VCaP (cell line): ENCODE measurements at regions not wholly inside any gene's neighbourhood (a gene's known extent, or its start where the extent isn't known, plus 50 kb on each side); places are given as distances from the start of the nearest gene placed in this dataset.

Experiments used
- H3K27ac ChIP-seq: fragments of 450-650 bp; 2 replicates; pipeline ENCODE4 v1.5.1; 2017
- TF ChIP-seq, protein P1 (sequence below): fragments of 450-650 bp; conservative IDR thresholded peaks from 2 replicates; pipeline ENCODE4 v1.5.1; 2017; ENCODE audit warnings: mild to moderate bottlenecking, moderate library complexity

- TF ChIP-seq, protein P1, sequence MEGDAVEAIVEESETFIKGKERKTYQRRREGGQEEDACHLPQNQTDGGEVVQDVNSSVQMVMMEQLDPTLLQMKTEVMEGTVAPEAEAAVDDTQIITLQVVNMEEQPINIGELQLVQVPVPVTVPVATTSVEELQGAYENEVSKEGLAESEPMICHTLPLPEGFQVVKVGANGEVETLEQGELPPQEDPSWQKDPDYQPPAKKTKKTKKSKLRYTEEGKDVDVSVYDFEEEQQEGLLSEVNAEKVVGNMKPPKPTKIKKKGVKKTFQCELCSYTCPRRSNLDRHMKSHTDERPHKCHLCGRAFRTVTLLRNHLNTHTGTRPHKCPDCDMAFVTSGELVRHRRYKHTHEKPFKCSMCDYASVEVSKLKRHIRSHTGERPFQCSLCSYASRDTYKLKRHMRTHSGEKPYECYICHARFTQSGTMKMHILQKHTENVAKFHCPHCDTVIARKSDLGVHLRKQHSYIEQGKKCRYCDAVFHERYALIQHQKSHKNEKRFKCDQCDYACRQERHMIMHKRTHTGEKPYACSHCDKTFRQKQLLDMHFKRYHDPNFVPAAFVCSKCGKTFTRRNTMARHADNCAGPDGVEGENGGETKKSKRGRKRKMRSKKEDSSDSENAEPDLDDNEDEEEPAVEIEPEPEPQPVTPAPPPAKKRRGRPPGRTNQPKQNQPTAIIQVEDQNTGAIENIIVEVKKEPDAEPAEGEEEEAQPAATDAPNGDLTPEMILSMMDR = no peak
- no peak overlapping the region for H3K27ac ChIP-seq
Measured at GRCh38 chr7:156191090-156191489, 378.8 kb upstream of the SHH start.

DNA sequence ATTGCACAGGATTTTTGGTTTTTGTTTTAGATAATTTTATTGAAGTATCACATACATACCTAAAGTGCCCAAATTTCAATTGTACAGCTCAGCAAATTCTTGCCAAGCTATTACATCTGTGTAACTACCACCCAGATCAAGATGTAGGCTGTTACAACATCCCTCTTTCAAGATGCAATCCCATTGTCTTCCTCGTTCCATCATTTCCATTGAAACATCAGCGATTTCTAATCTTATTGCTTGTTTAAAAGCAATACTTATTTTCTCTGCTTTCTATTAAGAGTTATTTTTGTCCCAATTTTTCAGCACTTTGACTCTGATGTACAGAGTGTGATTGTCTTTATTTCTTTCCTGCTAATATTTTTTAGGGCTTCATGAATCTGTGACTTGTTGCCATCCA lies 372.8 kb upstream of the SHH start:
- TF ChIP-seq, protein P1 = no peak

DNA sequence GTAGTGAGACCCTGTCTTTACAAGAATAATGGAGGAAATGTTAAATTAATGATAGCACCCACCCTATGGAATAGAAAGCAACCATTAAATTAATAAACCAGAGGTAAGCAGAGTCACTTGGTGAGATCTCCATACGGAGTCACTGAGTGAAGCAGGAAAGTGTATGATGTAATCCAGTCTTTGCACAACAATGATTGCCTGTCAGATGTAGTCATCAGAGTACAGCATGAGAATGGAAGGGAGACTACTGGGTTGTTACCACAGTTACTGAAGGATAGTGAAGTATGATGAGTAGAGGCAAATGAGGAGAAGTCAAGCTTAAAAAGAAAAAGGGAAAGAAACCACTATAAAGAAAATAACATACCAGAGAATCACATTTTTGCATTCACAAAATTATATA lies 371.9 kb upstream of the SHH start:
- TF ChIP-seq, protein P1 = no peak
- no peak overlapping the region for H3K27ac ChIP-seq

More for the DNA sequence above, 372.8 kb upstream of the SHH start:
- no peak overlapping the region for H3K27ac ChIP-seq

GRCh38 chr7:156180451-156181229 lies 368.4 kb upstream of the SHH start:
- no peak overlapping the region for H3K27ac ChIP-seq
- TF ChIP-seq, protein P1 = no peak

DNA sequence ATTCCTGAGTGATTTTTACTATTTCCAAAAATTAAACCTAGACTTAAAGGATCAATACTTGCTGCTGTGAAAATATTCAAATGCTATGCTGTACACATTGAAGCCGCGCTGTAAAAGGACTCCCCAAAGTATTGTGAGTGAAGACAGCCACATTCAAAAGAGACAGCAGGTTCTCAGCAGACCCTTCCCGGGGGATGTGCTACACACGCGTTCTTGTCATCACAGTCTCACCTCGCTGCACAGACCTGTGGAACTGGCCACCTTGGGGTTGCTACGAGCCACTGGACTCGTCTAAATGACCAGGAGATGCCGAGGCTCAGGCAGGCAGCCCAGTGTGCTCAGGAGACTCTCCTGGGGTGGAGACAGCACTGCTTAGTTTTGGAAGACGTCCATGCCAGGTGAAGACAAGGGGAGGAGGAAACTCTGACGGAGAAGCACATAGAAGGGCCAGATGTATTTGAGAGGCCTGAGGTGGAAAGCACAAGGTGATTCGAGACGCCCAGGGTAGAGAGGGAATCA lies 367.7 kb upstream of the SHH start:
- no peak overlapping the region for H3K27ac ChIP-seq
- TF ChIP-seq, protein P1 = no peak

GRCh38 chr7:156178857-156179256 lies 366.6 kb upstream of the SHH start:
- no peak overlapping the region for H3K27ac ChIP-seq
- TF ChIP-seq, protein P1 = no peak

GRCh38 chr7:156178214-156178613 lies 366.0 kb upstream of the SHH start:
- H3K27ac ChIP-seq = no peak overlapping the region
- TF ChIP-seq, protein P1 = no peak
